OCI-LY1 (cell line): ENCODE measurements at regions not wholly inside any gene's neighbourhood (a gene's known extent, or its start where the extent isn't known, plus 50 kb on each side); places are given as distances from the start of the nearest gene placed in this dataset.

Source experiments
- H2AFZ ChIP-seq: fragments of 200-600 bp; sonication (generic), shearing (Covaris generic); 2 replicates; pipeline ENCODE4 v1.6.0; 2014; ENCODE audit warnings: antibody characterized with exemption, mild to moderate bottlenecking, low read length
- H3F3A ChIP-seq: fragments of 200-600 bp; sonication (generic), shearing (Covaris generic); 2 replicates; pipeline ENCODE4 v1.6.0; 2014; ENCODE audit warnings: mild to moderate bottlenecking, antibody characterized with exemption, low read length, moderate library complexity; ENCODE audit not compliant: insufficient read depth
- H3K27ac ChIP-seq: fragments of 200-600 bp; sonication (generic); 2 replicates; pipeline ENCODE4 v1.5.1; 2014; ENCODE audit warnings: low read length, mixed run types, mild to moderate bottlenecking, low read depth; ENCODE audit not compliant: poor library complexity, severe bottlenecking
- H3K27me3 ChIP-seq: fragments of 200-600 bp; sonication (generic); 2 replicates; pipeline ENCODE4 v1.6.0; 2014; ENCODE audit warnings: antibody characterized with exemption, mild to moderate bottlenecking, low read length, moderate library complexity; ENCODE audit not compliant: insufficient read depth
- H3K36me3 ChIP-seq: fragments of 200-600 bp; sonication (generic); 2 replicates; pipeline ENCODE4 v1.6.1; 2014; ENCODE audit warnings: mild to moderate bottlenecking, antibody characterized with exemption, low read length, moderate library complexity, mixed read lengths; ENCODE audit not compliant: insufficient read depth
- H3K4me1 ChIP-seq: fragments of 200-600 bp; sonication (generic); 2 replicates; pipeline ENCODE4 v1.5.1; 2014; ENCODE audit warnings: mild to moderate bottlenecking, low read length, moderate library complexity; ENCODE audit not compliant: insufficient read depth, severe bottlenecking
- H3K4me2 ChIP-seq: fragments of 200-600 bp; sonication (generic), shearing (Covaris generic); 2 replicates; pipeline ENCODE4 v1.6.1; 2014; ENCODE audit warnings: low read length
- H3K4me3 ChIP-seq: fragments of 200-600 bp; sonication (generic); 2 replicates; pipeline ENCODE4 v1.5.1; 2014; ENCODE audit warnings: low read length, low read depth, mild to moderate bottlenecking, mixed read lengths; ENCODE audit not compliant: poor library complexity, severe bottlenecking
- H3K79me2 ChIP-seq: fragments of 200-600 bp; shearing (Covaris generic); 2 replicates; pipeline ENCODE4 v1.6.1; 2016; ENCODE audit warnings: mixed run types, low read length, mixed read lengths; ENCODE audit not compliant: insufficient read depth
- H3K9ac ChIP-seq: fragments of 200-600 bp; sonication (generic), shearing (Covaris generic); 2 replicates; pipeline ENCODE4 v1.6.1; 2014; ENCODE audit warnings: mild to moderate bottlenecking, low read length, mixed read lengths
- H3K9me2 ChIP-seq: fragments of 200-600 bp; sonication (generic), shearing (Covaris generic); 2 replicates; pipeline ENCODE4 v1.6.1; 2014; ENCODE audit warnings: low read depth, mild to moderate bottlenecking, low read length, mixed read lengths
- H3K9me3 ChIP-seq: fragments of 200-600 bp; shearing (Covaris generic); 2 replicates; pipeline ENCODE4 v1.6.1; 2014; ENCODE audit warnings: low read length, mixed read lengths
- H4K20me1 ChIP-seq: fragments of 200-600 bp; sonication (generic), shearing (Covaris generic); 2 replicates; pipeline ENCODE4 v1.6.0; 2016; ENCODE audit warnings: mild to moderate bottlenecking, low read length; ENCODE audit not compliant: insufficient read depth
- EZH2 ChIP-seq: fragments of 200-600 bp; sonication (generic), shearing (Covaris generic); IDR thresholded peaks from 2 replicates; pipeline ENCODE4 v1.8.0; 2017; ENCODE audit warnings: borderline replicate concordance, mixed run types, mild to moderate bottlenecking, antibody characterized with exemption, low read length, moderate library complexity, mixed read lengths
- TF ChIP-seq, protein P1 (sequence below): fragments of 200-600 bp; sonication (generic), shearing (Covaris generic); IDR thresholded peaks from 2 replicates; pipeline ENCODE4 v1.5.1; 2017; ENCODE audit warnings: mild to moderate bottlenecking, antibody characterized with exemption, low read length, moderate library complexity, mixed read lengths

DNA sequence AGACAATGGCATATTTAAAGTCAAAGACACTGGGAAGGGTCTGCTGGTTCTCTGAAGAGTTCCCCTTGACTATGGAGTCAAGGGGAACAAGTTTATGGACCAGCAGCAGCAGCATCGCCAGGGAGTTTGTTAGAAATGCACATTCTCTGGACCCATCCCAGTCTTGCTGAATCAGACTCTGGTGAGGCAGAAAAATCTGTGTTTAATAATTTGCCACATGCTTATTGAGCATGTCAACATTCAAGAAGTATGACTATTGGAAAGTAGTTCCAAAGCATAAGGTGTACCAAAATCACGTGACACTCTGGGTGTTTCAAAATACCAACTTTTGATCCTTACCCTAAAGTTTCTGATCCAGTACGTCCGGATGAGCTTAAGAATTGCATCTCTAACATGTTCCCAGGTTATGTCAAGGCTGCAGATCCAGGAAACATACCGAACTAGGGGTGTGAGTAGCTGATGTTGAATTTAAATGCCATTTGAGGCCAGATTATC is 853.8 kb downstream of the TMEM182 start:
- no peaks in the 10 kb centered on the region for H3K9me2 ChIP-seq
- no peaks in the 10 kb centered on the region for H3K4me1 ChIP-seq
- no peaks in the 10 kb centered on the region for H3K79me2 ChIP-seq
- no peak overlapping the region for H3K9ac ChIP-seq
- no peak overlapping the region for H3K4me2 ChIP-seq
- H3K4me3 ChIP-seq, result no peak overlapping the region
- H3F3A ChIP-seq, result no peaks in the 10 kb centered on the region
- H4K20me1 ChIP-seq, result no peaks in the 10 kb centered on the region
- no peaks in the 10 kb centered on the region for H3K9me3 ChIP-seq
- no peak overlapping the region for H3K27ac ChIP-seq
- H2AFZ ChIP-seq, result no peak overlapping the region
- no peaks in the 10 kb centered on the region for H3K36me3 ChIP-seq
- TF ChIP-seq EZH2, result no peak
- TF ChIP-seq, protein P1, sequence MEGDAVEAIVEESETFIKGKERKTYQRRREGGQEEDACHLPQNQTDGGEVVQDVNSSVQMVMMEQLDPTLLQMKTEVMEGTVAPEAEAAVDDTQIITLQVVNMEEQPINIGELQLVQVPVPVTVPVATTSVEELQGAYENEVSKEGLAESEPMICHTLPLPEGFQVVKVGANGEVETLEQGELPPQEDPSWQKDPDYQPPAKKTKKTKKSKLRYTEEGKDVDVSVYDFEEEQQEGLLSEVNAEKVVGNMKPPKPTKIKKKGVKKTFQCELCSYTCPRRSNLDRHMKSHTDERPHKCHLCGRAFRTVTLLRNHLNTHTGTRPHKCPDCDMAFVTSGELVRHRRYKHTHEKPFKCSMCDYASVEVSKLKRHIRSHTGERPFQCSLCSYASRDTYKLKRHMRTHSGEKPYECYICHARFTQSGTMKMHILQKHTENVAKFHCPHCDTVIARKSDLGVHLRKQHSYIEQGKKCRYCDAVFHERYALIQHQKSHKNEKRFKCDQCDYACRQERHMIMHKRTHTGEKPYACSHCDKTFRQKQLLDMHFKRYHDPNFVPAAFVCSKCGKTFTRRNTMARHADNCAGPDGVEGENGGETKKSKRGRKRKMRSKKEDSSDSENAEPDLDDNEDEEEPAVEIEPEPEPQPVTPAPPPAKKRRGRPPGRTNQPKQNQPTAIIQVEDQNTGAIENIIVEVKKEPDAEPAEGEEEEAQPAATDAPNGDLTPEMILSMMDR, result no peak
- H3K27me3 ChIP-seq, result no peaks in the 10 kb centered on the region

DNA sequence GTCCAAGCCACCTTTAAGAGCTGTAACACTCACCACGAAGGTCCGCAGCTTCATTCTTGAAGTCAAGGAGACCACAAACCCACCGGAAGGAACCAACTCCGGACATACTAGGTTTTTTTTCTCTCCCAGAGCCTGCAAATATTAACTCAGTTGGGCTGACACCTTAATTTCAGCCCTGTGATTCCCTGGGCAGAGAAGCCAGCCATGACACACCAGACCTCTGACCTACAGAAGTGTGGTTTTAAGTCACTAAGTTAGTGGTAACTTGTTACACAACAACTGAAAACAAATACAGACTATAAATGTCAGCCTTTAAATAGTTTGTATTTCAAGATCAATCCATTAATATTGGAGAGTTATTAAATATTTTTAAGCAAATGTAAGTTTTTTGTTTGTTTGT is 855.1 kb downstream of the TMEM182 start:
- H3K79me2 ChIP-seq, result no peaks in the 10 kb centered on the region
- H3K27me3 ChIP-seq, result no peaks in the 10 kb centered on the region
- no peak overlapping the region for H3K4me3 ChIP-seq
- H3K9ac ChIP-seq, result no peak overlapping the region
- no peak for TF ChIP-seq EZH2
- TF ChIP-seq, protein P1, result no peak
- no peak overlapping the region for H3K27ac ChIP-seq
- H3K9me2 ChIP-seq, result no peaks in the 10 kb centered on the region
- no peaks in the 10 kb centered on the region for H3K4me1 ChIP-seq
- no peaks in the 10 kb centered on the region for H3K36me3 ChIP-seq
- peaks cover 3% of the 10 kb centered on the region; the same call in 1 of the 2 replicates for H3K9me3 ChIP-seq
- no peak overlapping the region for H3K4me2 ChIP-seq
- no peaks in the 10 kb centered on the region for H4K20me1 ChIP-seq
- H3F3A ChIP-seq, result no peaks in the 10 kb centered on the region
- no peak overlapping the region for H2AFZ ChIP-seq

DNA sequence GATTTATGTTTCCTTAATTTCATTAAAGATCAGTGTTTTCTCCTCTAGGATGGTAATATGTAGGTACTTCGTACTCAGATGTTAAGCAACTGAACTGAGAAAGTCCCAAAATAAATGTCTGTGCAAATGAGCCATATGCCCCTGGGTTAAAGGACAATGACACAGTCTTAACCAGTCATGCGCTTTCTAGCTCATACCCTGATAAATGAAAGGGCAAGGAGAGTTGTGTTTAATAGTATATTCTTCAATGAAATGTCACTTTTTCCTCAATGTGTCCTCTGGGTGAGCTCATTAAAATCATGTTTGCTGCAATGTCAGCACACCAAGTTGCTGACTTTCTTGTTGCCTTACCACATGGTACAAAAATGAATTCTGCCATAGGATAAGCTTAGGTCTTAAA is 856.3 kb downstream of the TMEM182 start:
- Histone ChIP-seq H3F3A (no peaks in the 10 kb centered on the region), H3K27ac (no peak overlapping the region), H3K4me3 (no peak overlapping the region), H3K9me3 (peaks cover 3% of the 10 kb centered on the region; the same call in 1 of the 2 replicates), H3K9ac (no peak overlapping the region), H3K4me1 (no peaks in the 10 kb centered on the region), H2AFZ (no peak overlapping the region), H3K27me3 (no peaks in the 10 kb centered on the region), H3K9me2 (no peaks in the 10 kb centered on the region), H3K79me2 (no peaks in the 10 kb centered on the region), H4K20me1 (no peaks in the 10 kb centered on the region), H3K4me2 (no peak overlapping the region), H3K36me3 (no peaks in the 10 kb centered on the region)
- TF ChIP-seq EZH2, result no peak
- TF ChIP-seq, protein P1, result no peak
